Tibial nerve (tissue), 4 donors: ENCODE measurements at regions not wholly inside any gene's neighbourhood (a gene's known extent, or its start where the extent isn't known, plus 50 kb on each side); places are given as distances from the start of the nearest gene placed in this dataset.

Experiments used
- DNase-seq, 2 donors: peaks; one replicate each; pipeline ENCODE4 v3.0.0-alpha.2; 2019; ENCODE audit warnings: low spot score in 2 of 2
- H3K27ac ChIP-seq, 4 donors: fragments of 200-600 bp; sonication (generic) in 3 of 4; one replicate each; pipeline ENCODE4 v1.5.1; 2017 to 2019; ENCODE audit warnings: mild to moderate bottlenecking in 1 of 4
- H3K27me3 ChIP-seq, 2 donors: fragments of 200-600 bp; sonication (generic) in 1 of 2; one replicate each; pipeline versions ENCODE4 v1.5.1 to v1.6.0; 2017 to 2019
- H3K36me3 ChIP-seq, 3 donors: fragments of 200-600 bp; sonication (generic); one replicate each; pipeline ENCODE4 v1.5.1; 2018 to 2019
- H3K4me1 ChIP-seq, 4 donors: fragments of 200-600 bp; sonication (generic) in 3 of 4; one replicate each; pipeline ENCODE4 v1.5.1; 2017 to 2019
- H3K4me3 ChIP-seq, 4 donors: fragments of 200-600 bp; sonication (generic) in 3 of 4; one replicate each; pipeline ENCODE4 v1.5.1; 2017 to 2019; ENCODE audit warnings: mild to moderate bottlenecking in 1 of 4, moderate library complexity in 1 of 4
- H3K9me3 ChIP-seq, 4 donors: fragments of 200-600 bp; sonication (generic) in 3 of 4; one replicate each; pipeline ENCODE4 v1.5.1; 2017 to 2019
- EP300 ChIP-seq, 2 donors: sonication (generic); formaldehyde crosslinking; IDR thresholded peaks; one replicate each; pipeline ENCODE4 v1.6.1; 2017; ENCODE audit warnings: antibody characterized with exemption in 2 of 2, mild to moderate bottlenecking in 1 of 2
- POLR2A ChIP-seq, 2 donors: fragments of 450-650 bp; IDR thresholded peaks; one replicate each; pipeline ENCODE4 v1.6.1; 2017; ENCODE audit warnings: antibody characterized with exemption in 2 of 2, mild to moderate bottlenecking in 2 of 2, moderate library complexity in 2 of 2
- WGBS, 2 donors: methylation state at CpG; one replicate each; pipeline ENCODE4 v1.1.5; 2018; 5-methylcytosine and 5-hydroxymethylcytosine counted together
- TF ChIP-seq, protein P1 (sequence below), 5 experiments: fragments of 200-600 bp in 3 of 5; fragments of 450-650 bp in 2 of 5; sonication (generic) in 3 of 5; IDR thresholded peaks; one replicate each; pipeline ENCODE4 v1.5.1; 2016 to 2019; ENCODE audit warnings: antibody characterized with exemption in 5 of 5, mild to moderate bottlenecking in 3 of 5, moderate library complexity in 2 of 5

DNA sequence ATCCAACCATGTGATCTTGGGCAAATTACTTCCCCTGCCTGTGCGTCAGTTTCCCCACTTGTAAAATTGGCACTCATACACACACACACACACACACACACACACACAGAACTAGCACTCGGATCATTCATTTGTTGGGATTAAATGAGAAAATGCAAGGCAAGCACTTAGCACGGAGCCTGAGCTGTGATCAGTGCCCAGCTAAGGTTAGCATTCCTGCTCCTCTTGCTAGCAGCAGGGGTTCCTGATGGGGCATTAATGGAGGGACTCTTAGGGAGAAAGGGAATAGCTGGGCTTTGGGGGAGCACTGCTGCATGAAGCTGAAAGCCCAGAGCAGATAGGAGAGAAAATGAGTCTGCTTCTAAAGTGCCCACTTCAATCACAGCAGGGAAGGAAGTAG is 187.7 kb upstream of the C2CD4B start:
- Histone ChIP-seq H3K36me3 (no peaks in the 10 kb centered on the region), H3K4me1 (no peaks in the 10 kb centered on the region), H3K27me3 (no peaks in the 10 kb centered on the region), H3K27ac (no peak overlapping the region), H3K4me3 (no peak overlapping the region), H3K9me3 (no peaks in the 10 kb centered on the region)
- DNase-seq, result no peak
- no peak for TF ChIP-seq POLR2A (IDR thresholded peaks at IDR 0.05)
- TF ChIP-seq EP300 (IDR thresholded peaks at IDR 0.05), result no peak
- TF ChIP-seq, protein P1, sequence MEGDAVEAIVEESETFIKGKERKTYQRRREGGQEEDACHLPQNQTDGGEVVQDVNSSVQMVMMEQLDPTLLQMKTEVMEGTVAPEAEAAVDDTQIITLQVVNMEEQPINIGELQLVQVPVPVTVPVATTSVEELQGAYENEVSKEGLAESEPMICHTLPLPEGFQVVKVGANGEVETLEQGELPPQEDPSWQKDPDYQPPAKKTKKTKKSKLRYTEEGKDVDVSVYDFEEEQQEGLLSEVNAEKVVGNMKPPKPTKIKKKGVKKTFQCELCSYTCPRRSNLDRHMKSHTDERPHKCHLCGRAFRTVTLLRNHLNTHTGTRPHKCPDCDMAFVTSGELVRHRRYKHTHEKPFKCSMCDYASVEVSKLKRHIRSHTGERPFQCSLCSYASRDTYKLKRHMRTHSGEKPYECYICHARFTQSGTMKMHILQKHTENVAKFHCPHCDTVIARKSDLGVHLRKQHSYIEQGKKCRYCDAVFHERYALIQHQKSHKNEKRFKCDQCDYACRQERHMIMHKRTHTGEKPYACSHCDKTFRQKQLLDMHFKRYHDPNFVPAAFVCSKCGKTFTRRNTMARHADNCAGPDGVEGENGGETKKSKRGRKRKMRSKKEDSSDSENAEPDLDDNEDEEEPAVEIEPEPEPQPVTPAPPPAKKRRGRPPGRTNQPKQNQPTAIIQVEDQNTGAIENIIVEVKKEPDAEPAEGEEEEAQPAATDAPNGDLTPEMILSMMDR (IDR thresholded peaks at IDR 0.05), result no peak
- 82% methylated on average over 3 of the region's 3 CpGs for WGBS, 2 donors

DNA sequence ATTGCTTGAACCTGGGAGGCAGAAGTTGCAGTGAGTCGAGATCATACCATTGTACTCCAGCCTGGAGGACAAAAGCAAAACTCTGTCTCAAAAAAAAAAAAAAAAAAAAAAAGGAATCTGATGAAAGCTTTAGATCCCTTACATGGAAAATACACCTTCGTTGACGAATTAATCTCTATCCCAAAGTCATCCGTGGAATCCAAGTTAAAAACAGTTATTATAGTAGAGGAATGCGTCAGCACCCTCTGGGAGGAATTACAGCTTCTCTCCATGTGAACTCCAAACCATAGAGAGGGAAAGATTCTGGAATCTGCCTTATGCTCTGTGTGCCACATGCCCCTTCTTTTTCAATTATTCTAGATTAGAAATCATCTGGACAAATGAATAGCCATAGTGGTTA is 192.3 kb upstream of the C2CD4B start:
- Histone ChIP-seq H3K27me3 (no peaks in the 10 kb centered on the region), H3K27ac (no peak overlapping the region), H3K4me3 (no peak overlapping the region), H3K36me3 (no peaks in the 10 kb centered on the region), H3K4me1 (no peaks in the 10 kb centered on the region), H3K9me3 (no peaks in the 10 kb centered on the region)
- WGBS, 2 donors, result 85 to 88% methylated on average over 5 of the region's 5 CpGs
- TF ChIP-seq EP300 (IDR thresholded peaks at IDR 0.05) (no peak), POLR2A (IDR thresholded peaks at IDR 0.05) (no peak)
- TF ChIP-seq, protein P1 (IDR thresholded peaks at IDR 0.05), result no peak
- DNase-seq, result no peak

GRCh38 chr15:62359416-62359815 is 194.3 kb upstream of the C2CD4B start:
- H3K36me3 ChIP-seq, result no peaks in the 10 kb centered on the region
- no peak overlapping the region for H3K4me3 ChIP-seq
- no peaks in the 10 kb centered on the region for H3K4me1 ChIP-seq
- no peaks in the 10 kb centered on the region for H3K27me3 ChIP-seq
- H3K9me3 ChIP-seq, result no peaks in the 10 kb centered on the region
- H3K27ac ChIP-seq, result no peak overlapping the region
- no peak for DNase-seq
- TF ChIP-seq POLR2A (IDR thresholded peaks at IDR 0.05) (no peak), EP300 (IDR thresholded peaks at IDR 0.05) (no peak)
- TF ChIP-seq, protein P1 (IDR thresholded peaks at IDR 0.05), result no peak
- WGBS, 2 donors, result 67 to 96% methylated on average over 3 of the region's 3 CpGs

- no peaks in the 10 kb centered on the region for H3K9me3 ChIP-seq
- H3K27ac ChIP-seq, result no peak overlapping the region
- DNase-seq, result no peak
- 77% methylated on average over 11 of the region's 11 CpGs for WGBS, 2 donors
- H3K27me3 ChIP-seq, result no peaks in the 10 kb centered on the region
- no peaks in the 10 kb centered on the region for H3K36me3 ChIP-seq
- TF ChIP-seq EP300 (IDR thresholded peaks at IDR 0.05) (no peak), POLR2A (IDR thresholded peaks at IDR 0.05) (no peak)
- TF ChIP-seq, protein P1 (IDR thresholded peaks at IDR 0.05), result no peak
- H3K4me3 ChIP-seq, result no peak overlapping the region
- H3K4me1 ChIP-seq, result no peaks in the 10 kb centered on the region
Measured at GRCh38 chr15:62360332-62361097, 195.4 kb upstream of the C2CD4B start.

DNA sequence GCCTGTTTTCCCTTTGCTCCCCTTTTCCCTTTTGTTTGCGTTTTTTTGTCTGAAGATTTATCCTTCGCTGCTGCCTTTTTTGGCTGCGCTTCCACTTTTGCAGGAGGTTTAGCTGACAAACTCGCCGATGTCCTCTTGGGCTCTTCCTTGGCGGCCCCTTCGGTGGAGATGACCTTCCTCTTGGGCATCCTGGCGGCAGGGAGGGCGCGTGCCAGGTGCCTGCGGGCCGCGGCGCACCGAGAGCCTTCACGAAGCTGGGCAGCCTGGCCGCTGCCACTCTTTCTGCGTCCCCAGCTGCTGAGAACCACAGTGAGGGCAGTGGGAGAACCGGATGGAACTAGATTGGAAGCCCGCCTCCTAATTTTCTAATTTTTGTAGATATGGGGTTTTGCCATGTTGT is 197.1 kb upstream of the C2CD4B start:
- Histone ChIP-seq H3K9me3 (no peaks in the 10 kb centered on the region), H3K27ac (no peak overlapping the region), H3K27me3 (peaks cover 0 to 4% of the 10 kb centered on the region in 2 donors), H3K4me3 (no peak overlapping the region), H3K4me1 (no peaks in the 10 kb centered on the region), H3K36me3 (no peaks in the 10 kb centered on the region)
- no peak for DNase-seq
- TF ChIP-seq POLR2A (IDR thresholded peaks at IDR 0.05), result no peak
- TF ChIP-seq, protein P1 (IDR thresholded peaks at IDR 0.05), result no peak
- no peak for TF ChIP-seq EP300 (IDR thresholded peaks at IDR 0.05)
- WGBS, 2 donors, result 91% methylated on average over 20 of the region's 20 CpGs
